Kidney epithelial cell (primary cell): ENCODE measurements at regions not wholly inside any gene's neighbourhood (a gene's known extent, or its start where the extent isn't known, plus 50 kb on each side); places are given as distances from the start of the nearest gene placed in this dataset.

ENCODE experiments used
- DNase-seq: peaks from one replicate; pipeline ENCODE4 v3.0.0-alpha.2; 2010; ENCODE audit warnings: low read depth
- H3K27me3 ChIP-seq: 2 replicates; pipeline ENCODE4 v1.6.0; 2011; ENCODE audit warnings: low read length; ENCODE audit not compliant: control insufficient read depth, insufficient read depth
- H3K36me3 ChIP-seq: 2 replicates; pipeline ENCODE4 v1.5.1; 2011; ENCODE audit warnings: low read length; ENCODE audit not compliant: control insufficient read depth, insufficient read depth
- H3K4me3 ChIP-seq: 2 replicates; pipeline ENCODE4 v1.5.1; 2011; ENCODE audit warnings: low read depth, mild to moderate bottlenecking, control low read depth, low read length
- CTCF ChIP-seq: IDR thresholded peaks from 2 replicates; pipeline ENCODE4 v1.5.1; 2011; ENCODE audit warnings: mild to moderate bottlenecking, moderate library complexity, low read length, control low read depth, inconsistent platforms; ENCODE audit not compliant: insufficient read depth, poor library complexity, severe bottlenecking

GRCh38 chr3:22383285-22383684 lies 632.3 kb upstream of the ZNF385D start:
- H3K27me3 ChIP-seq: no peaks in the 10 kb centered on the region
- no peaks in the 10 kb centered on the region for H3K36me3 ChIP-seq
- no peak overlapping the region for H3K4me3 ChIP-seq
- no peak for TF ChIP-seq CTCF
- DNase-seq: no peak

GRCh38 chr3:22386107-22386506 lies 635.1 kb upstream of the ZNF385D start:
- H3K4me3 ChIP-seq: no peak overlapping the region
- H3K27me3 ChIP-seq: no peaks in the 10 kb centered on the region
- no peak for TF ChIP-seq CTCF
- DNase-seq: no peak
- H3K36me3 ChIP-seq: no peaks in the 10 kb centered on the region

- TF ChIP-seq CTCF: no peak
- DNase-seq: no peak
- Histone ChIP-seq H3K36me3 (no peaks in the 10 kb centered on the region), H3K27me3 (no peaks in the 10 kb centered on the region), H3K4me3 (no peak overlapping the region)
Observed at GRCh38 chr3:22392286-22392685, 641.3 kb upstream of the ZNF385D start.

- Histone ChIP-seq H3K4me3 (no peak overlapping the region), H3K27me3 (no peaks in the 10 kb centered on the region), H3K36me3 (no peaks in the 10 kb centered on the region)
- TF ChIP-seq CTCF: no peak
- DNase-seq: no peak
Observed at GRCh38 chr3:22392859-22393258, 641.8 kb upstream of the ZNF385D start.

- H3K27me3 ChIP-seq: no peaks in the 10 kb centered on the region
- TF ChIP-seq CTCF: no peak
- no peaks in the 10 kb centered on the region for H3K36me3 ChIP-seq
- DNase-seq: no peak
- no peak overlapping the region for H3K4me3 ChIP-seq
Observed at GRCh38 chr3:22399566-22399965, 648.6 kb upstream of the ZNF385D start.

GRCh38 chr3:22401499-22401898 lies 650.5 kb upstream of the ZNF385D start:
- no peaks in the 10 kb centered on the region for H3K27me3 ChIP-seq
- H3K36me3 ChIP-seq: no peaks in the 10 kb centered on the region
- H3K4me3 ChIP-seq: no peak overlapping the region
- no peak for TF ChIP-seq CTCF
- DNase-seq: no peak
